HT1080 (cell line): ENCODE measurements at regions not wholly inside any gene's neighbourhood (a gene's known extent, or its start where the extent isn't known, plus 50 kb on each side); places are given as distances from the start of the nearest gene placed in this dataset.
"Not testable (repeated sequence)": the region's sequence is repeated elsewhere in the genome, so short reads cannot be mapped to it uniquely, and the experiment has no call there.

Source experiments
- DNase-seq: peaks from one replicate; pipeline ENCODE4 v3.0.0-alpha.2; 2015; ENCODE audit warnings: low read depth

DNA sequence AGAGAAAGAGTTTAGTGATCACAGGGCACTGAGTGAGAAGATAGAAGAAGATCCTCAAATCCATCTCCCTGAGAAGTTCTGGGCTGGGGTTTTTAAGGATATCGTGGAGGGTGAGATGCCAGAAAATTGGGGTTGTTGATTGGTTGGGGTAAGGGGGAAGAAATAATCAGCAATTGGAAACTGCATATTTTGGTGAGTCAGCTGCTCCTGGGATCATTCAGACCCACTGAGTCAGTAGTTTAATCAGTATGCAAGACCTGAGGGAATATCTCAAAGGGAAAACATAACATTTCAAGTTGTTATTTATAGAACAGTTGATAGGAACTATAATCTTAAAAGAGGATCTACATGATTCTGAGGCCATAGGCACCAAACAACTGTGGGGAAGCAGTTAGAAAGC lies 183.4 kb downstream of the FCRL5 start:
- not testable (repeated sequence) for DNase-seq

DNA sequence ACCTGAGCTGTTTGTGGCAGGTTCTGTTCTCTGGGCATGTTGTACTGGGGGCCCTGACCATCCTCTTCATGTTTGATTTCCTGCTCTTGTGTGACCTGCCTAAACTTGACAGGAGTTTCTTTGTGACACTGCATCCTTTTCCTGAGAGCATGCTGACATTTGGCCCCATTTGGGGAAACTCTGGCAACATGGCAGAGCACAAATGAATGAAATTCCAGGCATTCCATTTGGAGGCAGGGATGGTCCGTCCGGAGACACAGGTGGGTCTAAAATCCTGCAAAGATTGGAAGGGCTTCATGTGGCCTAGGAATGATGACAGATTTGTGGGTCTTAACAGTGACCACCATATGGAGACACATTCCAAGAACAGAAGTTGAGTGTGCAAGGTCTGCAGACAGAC lies 184.0 kb downstream of the FCRL5 start:
- no peak for DNase-seq

DNA sequence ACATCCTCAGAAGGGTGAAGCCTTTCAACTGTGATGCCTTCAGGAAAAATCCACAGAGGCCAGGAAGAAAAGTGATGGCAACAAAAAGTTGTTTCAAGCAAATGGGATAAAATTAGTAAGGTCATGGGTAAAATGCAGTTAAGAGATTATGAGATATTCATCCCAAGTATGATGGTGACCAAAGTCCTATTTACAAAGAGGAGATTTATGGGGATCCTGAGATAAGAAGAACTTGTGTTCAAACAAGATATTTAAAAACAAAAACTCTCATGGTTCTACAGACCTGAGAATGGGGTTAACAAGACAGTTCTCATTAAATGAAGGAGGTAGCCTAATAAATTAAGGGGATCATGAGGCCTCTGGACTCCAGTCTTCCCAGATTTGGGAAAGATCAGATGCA lies 184.4 kb downstream of the FCRL5 start:
- DNase-seq: no peak

DNA sequence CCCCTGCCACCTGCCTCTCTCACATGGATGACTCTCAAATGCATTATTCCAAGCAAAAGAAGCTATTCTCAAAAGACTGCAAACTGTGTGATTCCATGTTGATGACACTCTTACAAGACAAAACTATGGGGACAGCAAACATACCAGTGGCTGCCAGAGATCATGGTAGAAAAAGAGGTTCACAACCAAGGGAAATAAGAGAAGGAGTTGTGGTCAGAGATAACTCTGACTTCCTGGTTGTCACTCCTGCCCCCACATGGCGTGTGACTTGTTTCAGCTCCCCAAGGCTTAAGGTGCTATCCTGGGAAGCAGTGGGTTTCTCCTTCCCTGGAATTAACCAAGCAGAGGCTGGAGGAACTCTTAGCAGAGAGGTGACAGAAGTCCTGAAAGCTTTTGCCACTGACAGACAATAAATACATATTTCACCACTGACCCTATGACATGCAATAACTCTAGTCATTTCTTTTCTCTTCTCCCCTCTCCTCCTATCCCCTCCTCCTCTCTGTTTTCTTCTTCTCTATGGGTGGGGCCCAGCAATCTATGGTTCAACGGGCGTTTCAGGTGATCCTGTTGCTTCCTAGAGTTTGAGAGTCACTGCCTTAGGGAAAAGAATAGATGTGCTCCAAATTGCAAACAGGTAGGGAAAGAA lies 185.1 kb downstream of the FCRL5 start:
- no peak for DNase-seq

DNA sequence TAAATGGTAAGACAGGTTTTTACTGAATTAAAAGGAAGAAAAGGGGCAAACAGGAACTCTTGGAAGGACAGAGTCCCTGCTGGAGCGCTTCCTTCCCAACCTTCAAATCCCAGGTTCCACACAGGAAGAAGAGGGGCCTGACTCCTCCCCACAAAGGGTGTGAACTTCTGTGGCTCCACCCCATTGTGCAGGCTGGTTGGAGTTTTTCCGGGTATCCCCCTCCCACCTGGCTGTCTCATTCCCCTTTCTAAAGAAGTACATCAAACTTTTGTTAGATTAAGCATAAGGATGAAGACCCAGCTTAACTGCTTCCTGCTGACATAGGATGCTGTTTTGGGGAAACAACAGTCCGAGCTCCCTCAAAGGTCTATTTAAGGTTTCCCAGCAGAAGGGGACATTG lies 187.7 kb downstream of the FCRL5 start:
- no peak for DNase-seq

DNA sequence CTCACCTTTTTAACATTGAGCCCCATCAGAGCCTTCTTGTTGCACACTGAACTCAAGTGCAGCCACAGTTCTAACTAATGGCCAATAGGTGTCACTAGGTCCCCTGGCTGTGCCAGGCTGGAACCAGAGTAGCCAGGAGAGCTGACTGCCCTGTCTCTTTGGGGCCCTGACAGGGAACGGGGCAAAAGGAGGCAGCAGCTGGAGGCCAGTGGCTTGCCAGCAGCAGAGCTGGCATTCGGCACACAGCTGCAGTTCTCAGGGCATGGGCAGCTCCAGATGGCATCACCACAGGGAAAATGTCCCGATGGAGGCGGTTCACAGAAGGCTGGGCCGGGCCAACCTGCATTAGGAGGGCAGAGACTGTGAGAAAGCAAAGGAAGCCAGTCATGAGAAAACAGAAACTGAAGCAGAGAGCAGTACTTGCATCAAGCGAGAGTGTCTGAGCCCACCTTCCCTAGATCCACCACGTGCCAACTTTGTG lies 188.6 kb downstream of the FCRL5 start:
- peak; percentile 20 for DNase-seq

DNA sequence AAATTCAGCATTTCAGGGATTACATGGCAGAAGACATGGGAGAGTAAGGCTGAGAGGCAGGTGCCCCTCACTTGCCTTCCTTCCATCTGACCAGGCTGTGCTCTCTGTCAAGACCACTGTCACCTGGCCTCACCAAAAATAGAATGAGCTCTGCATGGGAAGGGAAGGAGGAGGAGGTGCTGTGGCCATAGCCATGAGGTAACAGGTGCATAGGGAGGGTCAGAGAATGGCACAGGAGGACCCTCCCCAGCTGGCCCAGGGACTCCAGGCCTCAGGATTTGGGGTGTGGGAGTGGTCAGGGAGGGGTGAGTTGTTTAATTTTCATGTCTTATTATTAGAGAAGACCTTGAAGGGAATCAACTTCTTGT lies 192.3 kb downstream of the FCRL5 start:
- DNase-seq: no peak

DNA sequence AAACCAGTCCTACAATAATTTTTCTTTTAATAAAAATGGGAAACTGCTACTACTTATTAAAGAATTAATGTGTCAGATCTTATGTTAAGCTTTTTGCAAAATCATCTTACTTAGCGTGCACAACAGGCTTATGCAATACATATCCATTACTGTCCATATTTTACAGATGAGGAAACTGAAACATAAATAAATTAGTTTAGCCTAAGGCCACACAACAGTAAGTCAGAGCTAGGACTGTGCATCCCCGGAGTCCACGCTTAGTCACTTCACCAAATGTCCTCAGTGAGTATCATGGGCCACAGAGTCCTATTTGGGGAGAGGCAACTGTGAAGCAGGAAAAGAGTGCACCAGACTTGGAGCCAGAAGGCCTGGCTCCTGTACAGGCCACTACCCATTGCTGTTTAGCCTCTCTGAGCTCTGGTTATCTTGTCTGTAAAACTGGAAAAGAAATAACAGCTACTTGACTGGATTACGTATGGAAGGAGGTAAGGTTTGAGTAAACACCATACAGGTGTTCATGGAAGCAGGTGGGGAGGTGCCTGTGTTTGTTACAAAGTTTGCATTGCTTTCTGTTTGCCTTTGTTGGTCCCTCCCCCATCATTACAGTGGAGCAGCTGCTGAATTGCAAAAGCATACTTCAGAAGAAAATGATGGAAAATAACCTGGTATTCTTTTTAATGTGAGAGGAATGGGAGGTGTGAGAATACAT lies 192.8 kb downstream of the FCRL5 start:
- DNase-seq: no peak

DNA sequence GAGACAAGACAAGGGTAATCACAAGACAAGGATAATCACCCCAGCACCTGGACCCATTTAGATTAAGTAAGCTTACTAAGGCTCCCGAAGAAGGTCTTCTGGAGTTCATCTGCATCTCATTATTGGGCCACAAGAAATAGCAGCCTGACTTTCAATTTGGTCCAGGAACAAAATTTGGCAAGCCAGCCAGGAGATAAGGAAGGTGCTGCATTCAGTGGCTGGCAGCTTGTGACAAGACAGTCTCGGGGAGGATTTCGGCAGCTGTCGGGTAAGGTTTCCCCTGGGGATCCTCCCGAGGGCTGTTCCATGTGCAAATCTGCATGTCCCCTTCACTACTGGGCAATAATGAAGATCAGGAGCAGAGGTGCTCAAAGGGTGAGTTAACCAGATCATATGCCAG lies 195.2 kb downstream of the FCRL5 start:
- no peak for DNase-seq

DNA sequence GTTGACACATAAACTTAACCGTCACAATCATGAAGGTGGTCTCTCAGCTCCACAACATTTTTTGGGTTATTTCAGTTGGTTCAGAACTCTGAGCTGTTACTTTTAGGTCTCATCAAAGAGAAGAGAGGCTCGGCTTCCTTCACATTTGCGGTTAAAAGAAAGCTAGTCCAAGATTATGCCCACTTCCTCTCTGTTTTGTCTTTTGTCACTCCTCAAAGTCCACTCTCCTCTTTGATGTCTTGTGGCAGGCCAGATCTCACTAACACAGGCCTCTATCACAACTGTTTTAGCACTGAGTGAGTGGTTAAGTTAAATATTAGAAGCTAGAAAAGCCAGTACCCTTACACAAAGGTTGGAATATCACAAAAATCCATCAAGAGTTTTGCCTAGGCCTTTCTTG lies 195.7 kb downstream of the FCRL5 start:
- no peak for DNase-seq

DNA sequence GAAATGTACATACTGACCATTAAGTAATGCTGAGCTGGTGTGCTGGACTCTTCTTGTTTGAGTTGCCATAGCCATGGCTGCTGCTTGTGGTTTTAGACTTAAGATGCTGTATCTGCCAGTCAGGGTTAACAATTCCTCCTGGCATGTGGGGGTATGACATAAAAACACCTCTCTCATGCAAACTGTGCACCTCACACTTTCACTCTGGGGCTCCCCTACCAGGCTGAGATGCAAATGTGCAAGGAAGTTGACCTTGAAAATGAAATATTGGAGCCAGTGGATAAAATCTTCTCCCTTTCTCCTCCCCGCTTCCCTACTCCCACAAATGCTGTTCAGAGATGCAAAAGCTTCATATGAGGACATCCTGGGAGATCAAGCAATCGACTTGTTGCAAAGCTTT lies 198.8 kb downstream of the FCRL5 start:
- DNase-seq: no peak

DNA sequence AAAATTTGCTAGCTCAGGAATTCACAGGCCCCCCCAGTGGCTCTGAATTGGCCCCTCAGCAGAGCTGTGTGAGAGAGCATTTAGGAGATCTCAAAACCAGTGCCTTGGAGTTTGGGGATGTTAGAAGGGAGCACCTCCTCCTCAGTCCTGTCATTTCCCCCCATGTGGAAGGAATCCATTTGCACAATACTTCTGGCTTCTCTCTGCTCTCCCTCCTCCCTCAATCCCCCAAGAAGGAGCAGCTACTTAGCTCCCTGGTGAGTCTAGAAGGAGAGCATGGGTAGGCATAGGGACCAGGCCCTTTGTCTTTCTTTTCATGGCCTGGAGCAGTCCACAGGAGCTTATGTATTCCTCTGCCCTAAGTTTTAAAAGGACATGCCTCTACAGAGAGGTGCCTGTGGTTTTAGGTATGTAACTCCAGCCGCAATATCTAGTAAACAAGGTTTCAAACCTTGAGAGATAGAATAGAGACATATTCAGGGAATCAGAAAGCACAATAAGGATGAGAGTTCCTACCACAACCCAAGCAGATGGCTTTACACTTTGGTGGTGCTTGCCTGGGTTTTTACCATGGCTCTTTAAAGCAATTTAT lies 199.4 kb downstream of the FCRL5 start:
- DNase-seq: no peak

DNA sequence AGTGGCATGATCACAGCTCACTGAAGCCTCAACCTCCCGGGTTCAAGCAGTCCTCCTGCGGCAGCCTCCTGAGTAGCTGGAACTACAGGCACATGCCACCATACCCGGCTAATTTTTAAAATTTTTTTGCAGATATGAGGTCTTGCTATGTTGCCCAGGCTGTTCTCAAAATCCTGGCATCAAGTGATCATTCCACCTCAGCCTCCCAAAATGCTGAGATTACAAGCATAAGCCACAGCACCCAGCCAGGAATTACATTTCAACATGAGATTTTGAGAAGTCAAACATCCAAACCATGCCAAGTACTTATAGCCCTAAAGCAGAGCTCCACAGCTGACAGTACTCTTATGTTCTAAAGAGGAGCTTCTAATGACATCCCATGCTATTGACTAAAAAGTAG lies 200.1 kb downstream of the FCRL5 start:
- DNase-seq: no peak

DNA sequence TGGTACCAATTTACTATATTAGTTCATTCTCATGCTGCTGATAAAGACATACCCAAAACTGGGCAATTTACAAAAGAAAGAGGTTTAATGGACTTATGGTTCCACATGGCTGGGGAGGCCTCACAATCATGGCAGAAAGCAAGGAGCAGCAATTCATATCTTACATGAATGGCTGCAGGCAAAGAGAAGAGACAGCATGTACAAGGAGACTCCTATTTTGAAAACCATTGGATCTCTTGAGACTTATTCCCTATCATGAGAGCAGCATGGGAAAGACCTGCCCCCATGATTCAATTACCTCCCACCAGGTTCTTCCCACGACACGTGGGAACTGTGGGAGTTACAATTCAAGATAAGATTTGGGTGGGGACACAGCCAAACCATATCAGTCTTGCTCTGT lies 200.5 kb downstream of the FCRL5 start:
- DNase-seq: not testable (repeated sequence)

DNA sequence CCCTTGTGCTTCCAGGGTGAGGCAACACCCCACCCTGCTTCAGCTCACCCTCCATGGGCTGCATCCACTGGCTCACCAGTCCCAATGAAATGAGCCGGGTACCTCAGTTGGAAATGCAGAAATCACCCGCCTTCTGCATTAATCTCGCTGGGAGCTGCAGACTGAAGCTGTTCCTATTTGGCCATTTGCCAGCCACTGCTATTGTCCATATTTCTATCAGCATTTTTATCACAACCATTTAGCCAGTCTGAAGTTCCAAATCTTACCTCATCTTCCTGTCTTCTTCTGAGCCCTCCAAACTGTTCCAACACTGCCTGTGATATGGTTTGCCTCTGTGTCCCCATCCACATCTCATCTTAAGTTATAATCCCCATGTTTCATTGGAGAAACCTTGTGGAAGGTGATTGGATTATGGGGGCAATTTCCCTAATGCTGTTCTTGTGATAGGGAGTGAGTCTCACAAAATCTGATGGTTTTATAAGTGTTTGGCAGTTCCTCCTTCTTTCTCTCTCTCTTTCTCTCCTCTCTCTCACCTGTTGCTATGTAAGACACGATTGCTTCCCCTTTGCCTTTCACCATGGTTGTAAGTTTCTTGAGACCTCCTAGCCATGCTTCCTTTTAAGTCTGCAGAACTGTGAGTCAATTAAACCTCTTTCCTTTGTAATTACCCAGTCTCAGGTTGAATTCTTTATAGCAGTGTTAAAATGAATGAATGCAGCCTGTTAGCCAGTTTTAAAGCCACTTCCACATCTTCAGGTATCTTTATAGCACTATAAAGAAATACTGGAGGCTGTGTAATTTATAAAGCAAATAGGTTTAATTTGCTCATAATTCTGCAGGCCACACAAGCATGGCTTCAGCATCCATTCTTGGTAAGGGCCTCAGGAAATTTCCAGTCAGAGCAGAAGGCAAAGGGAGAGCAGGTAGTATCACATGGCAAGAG lies 203.5 kb downstream of the FCRL5 start:
- DNase-seq: no peak

DNA sequence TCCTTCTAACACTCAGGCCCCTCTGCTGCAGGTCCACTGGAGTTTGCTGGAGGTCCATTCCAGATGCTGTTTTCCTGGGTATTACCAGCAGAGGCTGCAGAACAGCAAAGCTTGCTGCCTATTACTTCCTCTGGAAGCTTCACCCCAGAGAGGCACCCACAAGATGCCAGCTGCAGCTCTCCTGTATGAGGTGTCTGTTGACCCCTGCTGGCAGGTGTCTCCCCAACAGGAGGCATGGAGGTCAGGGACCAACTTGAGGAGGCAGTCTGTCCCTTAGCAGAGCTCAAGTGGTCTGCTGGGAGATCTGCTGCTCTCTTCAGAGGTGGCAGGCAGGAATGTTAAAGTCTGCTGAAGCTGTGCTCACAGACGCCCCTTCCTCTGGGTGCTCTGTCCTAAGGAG lies 204.8 kb downstream of the FCRL5 start:
- no peak for DNase-seq

DNA sequence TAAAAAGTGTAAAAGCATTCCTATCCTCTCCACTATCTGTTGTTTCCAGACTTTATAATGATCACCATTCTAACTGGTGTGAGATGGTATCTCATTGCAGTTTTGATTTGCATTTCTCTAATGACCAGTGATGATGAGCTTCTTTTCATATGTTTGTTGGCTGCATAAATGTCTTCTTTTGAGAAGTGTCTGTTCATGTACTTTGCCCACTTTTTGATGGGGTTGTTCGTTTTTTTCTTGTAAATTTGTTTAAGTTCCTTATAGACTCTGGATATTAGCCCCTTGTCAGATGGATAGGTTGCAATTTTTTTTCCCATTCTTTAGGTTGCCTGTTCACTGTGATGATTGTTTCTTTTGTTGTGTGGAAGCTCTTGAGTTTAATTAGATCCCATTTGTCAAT lies 199.6 kb upstream of the ETV3 start:
- not testable (repeated sequence) for DNase-seq

DNA sequence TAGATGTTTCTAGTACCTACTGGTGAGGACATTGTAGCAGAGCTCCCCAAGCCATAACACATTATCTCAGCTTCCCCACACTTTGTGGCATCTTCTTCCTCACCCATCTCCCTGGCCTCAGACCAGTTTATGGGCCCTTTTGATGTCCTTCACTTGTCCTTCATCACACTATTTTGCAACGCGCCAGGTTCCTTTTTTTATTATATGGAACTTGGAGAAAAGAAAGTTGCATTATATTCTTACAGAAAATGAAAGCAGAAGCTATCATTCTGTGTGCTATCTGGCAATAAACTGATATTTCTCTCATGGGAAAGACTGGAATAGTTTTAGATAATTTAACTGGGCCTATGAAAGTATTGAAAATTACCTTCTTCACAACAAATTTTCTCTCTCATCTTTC lies 196.9 kb upstream of the ETV3 start:
- DNase-seq: no peak

DNA sequence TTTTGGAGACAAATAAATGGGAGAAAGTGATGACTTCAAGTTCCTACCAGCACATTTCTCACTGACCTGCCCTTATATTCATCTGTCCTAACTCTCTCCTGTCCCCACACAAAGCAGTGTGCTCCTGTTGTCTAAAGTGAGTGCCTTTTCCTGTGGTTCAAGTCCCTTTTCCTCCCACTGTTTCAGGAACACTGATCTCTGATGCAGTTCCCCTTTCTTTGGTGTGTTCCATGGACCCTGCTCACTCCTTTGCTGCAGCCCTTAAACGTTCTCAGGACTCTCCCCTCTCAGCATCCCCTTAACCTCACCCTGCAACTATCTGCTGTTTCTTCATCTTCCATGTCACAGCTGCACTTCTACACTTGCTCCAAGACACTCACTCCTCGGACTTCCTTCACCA lies 195.8 kb upstream of the ETV3 start:
- DNase-seq: no peak

DNA sequence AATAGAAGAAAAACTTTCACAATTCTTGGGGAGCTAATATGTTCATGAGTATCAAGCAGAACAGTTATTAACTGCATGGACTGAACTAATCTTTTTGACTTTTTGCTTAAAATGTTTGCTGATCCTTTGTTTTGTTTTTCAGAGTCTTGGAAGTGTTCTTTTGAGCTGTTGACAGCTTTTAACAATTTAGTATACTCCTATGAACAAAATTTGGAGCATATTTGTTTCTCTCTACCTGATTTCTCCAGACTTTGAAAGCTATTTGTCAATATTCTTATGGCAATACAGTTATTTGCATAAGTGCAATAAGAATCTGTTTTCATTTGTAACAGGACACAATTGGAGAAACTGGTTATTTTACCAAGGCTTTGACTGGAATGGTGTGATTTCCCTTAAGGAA lies 192.0 kb upstream of the ETV3 start:
- DNase-seq: not testable (repeated sequence)

DNA sequence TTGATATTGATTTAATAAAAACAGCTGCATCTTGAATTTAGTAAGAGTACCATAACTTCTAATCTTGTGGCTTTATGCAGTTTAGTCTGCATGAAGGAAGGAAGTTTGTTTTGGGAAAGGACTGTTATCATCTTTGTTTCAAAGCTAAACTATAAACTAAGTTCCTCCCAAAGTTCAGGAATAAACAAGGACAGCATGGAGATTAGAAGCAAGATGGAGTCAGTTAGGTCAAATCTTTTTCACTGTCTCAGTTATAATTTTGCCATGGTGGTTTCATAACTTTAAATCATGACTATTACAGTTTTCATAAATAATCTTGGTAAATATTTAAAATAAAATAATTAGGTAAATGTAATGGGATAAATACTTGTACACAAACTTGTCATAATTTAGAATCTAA lies 189.9 kb upstream of the ETV3 start:
- DNase-seq: not testable (repeated sequence)
